Thyroid gland (tissue), 4 donors: ENCODE measurements at regions not wholly inside any gene's neighbourhood (a gene's known extent, or its start where the extent isn't known, plus 50 kb on each side); places are given as distances from the start of the nearest gene placed in this dataset.
A peak's percentile ranks its signal among the peaks of the same experiment; 100 is the strongest.

Source experiments
- DNase-seq, 2 donors: peaks; one replicate each; pipeline ENCODE4 v3.0.0-alpha.2; 2019
- H3K27ac ChIP-seq, 3 donors: fragments of 200-600 bp; sonication (generic); 1 replicate in 2 of 3; 2 replicates in 1 of 3; pipeline ENCODE4 v1.5.1; 2016 to 2019; ENCODE audit warnings: mild to moderate bottlenecking in 1 of 3, moderate library complexity in 1 of 3
- H3K27me3 ChIP-seq: fragments of 200-600 bp; sonication (generic); one replicate; pipeline ENCODE4 v1.5.1; 2019
- H3K36me3 ChIP-seq, 2 donors: fragments of 200-600 bp; sonication (generic); one replicate each; pipeline ENCODE4 v1.5.1; 2016 to 2019
- H3K4me1 ChIP-seq, 2 donors: fragments of 200-600 bp; sonication (generic); one replicate each; pipeline ENCODE4 v1.5.1; 2017 to 2019
- H3K4me3 ChIP-seq, 3 donors: fragments of 200-600 bp; sonication (generic); replicated peaks in 1 of 3; 1 replicate in 2 of 3; 2 replicates in 1 of 3; pipeline ENCODE4 v1.5.1; 2016; ENCODE audit warnings: mild to moderate bottlenecking in 1 of 3
- H3K9me3 ChIP-seq: fragments of 200-600 bp; sonication (generic); one replicate; pipeline ENCODE4 v1.5.1; 2017
- POLR2A ChIP-seq, 2 donors: fragments of 450-650 bp; IDR thresholded peaks; one replicate each; pipeline ENCODE4 v1.6.1; 2017; ENCODE audit warnings: antibody characterized with exemption in 2 of 2, mild to moderate bottlenecking in 2 of 2, moderate library complexity in 1 of 2
- WGBS, 2 donors: methylation state at CpG; one replicate each; pipeline ENCODE4 v1.1.5; 2017; 5-methylcytosine and 5-hydroxymethylcytosine counted together
- intact Hi-C: fragments of 100-400 bp; cut with DNase I; formaldehyde crosslinking; loops from one replicate; pipeline ENCODE4 v1.15.1; 2023
- TF ChIP-seq, protein P1 (sequence below), 6 experiments: fragments of 200-600 bp in 3 of 6; fragments of 450-650 bp in 3 of 6; sonication (generic) in 3 of 6; IDR thresholded peaks; one replicate each; pipeline ENCODE4 v1.5.1; 2016 to 2019; ENCODE audit warnings: antibody characterized with exemption in 6 of 6, mild to moderate bottlenecking in 2 of 6, inconsistent platforms in 1 of 6, moderate library complexity in 1 of 6

DNA sequence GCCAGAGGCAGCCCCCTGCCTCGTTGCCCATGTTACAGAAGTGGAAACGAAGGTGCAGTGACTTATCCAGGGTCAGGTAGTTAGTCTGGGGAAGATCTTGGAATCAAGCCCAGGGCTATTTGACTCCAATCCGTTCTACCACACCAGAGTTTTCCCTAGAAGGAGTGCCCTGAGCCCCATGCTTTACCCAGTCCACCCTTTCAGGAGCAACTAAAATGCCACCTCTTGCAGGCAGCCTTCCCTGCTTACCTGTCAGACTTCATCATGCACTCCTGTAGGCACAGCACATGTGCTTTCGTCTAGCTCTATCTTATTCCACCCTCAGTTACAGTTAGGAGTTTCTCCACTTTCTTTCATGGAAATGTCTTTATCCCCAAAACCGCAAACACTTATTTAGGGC lies 80.2 kb downstream of the CHST1 start:
- Histone ChIP-seq H3K9me3 (no peaks in the 10 kb centered on the region), H3K36me3 (no peaks in the 10 kb centered on the region), H3K4me1 (no peaks in the 10 kb centered on the region), H3K4me3 (no peak overlapping the region), H3K27me3 (no peaks in the 10 kb centered on the region), H3K27ac (no peak overlapping the region)
- intact Hi-C loops, result no loop called here
- no peak for DNase-seq
- 55 to 56% methylated on average over 5 of the region's 5 CpGs for WGBS, 2 donors
- TF ChIP-seq POLR2A (IDR thresholded peaks at IDR 0.05), result no peak
- TF ChIP-seq, protein P1, sequence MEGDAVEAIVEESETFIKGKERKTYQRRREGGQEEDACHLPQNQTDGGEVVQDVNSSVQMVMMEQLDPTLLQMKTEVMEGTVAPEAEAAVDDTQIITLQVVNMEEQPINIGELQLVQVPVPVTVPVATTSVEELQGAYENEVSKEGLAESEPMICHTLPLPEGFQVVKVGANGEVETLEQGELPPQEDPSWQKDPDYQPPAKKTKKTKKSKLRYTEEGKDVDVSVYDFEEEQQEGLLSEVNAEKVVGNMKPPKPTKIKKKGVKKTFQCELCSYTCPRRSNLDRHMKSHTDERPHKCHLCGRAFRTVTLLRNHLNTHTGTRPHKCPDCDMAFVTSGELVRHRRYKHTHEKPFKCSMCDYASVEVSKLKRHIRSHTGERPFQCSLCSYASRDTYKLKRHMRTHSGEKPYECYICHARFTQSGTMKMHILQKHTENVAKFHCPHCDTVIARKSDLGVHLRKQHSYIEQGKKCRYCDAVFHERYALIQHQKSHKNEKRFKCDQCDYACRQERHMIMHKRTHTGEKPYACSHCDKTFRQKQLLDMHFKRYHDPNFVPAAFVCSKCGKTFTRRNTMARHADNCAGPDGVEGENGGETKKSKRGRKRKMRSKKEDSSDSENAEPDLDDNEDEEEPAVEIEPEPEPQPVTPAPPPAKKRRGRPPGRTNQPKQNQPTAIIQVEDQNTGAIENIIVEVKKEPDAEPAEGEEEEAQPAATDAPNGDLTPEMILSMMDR (IDR thresholded peaks at IDR 0.05), result no peak

DNA sequence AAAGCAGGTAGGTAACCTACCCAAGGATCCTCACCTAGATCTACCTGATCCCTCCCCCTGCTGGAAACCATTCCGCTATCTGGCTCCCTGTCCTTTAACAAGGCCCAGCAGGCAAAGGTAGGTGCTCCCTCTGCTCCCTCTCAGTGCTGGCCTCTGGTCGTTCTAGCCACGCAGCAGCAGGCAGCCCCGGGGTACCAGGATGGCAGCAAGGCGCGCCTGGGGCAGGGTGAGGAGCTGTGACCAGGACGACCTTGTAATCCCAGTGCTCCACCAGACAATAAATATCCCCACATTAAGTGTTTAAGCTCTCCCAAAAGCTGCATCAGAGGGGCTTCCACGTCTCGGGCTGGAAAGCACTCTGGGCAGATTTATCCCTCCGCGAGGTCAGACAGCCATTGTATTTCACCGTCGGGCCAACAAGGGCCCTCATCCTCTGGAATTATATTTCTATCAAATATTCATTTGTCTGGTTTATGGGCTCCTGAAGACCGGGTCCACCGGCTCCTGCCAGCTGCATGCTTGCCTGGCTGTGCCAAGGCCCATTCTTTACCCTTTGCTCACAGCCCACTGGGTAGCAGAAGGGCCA lies 81.3 kb downstream of the CHST1 start:
- WGBS, 2 donors, result 89 to 92% methylated on average over 11 to 15 of the region's 15 CpGs
- intact Hi-C loops, result no loop called here
- Histone ChIP-seq H3K27me3 (no peaks in the 10 kb centered on the region), H3K27ac (no peak overlapping the region), H3K36me3 (no peaks in the 10 kb centered on the region), H3K4me1 (no peaks in the 10 kb centered on the region), H3K4me3 (no peak overlapping the region), H3K9me3 (no peaks in the 10 kb centered on the region)
- TF ChIP-seq, protein P1 (IDR thresholded peaks at IDR 0.05), result no peak
- no peak for TF ChIP-seq POLR2A (IDR thresholded peaks at IDR 0.05)
- DNase-seq, result no peak

DNA sequence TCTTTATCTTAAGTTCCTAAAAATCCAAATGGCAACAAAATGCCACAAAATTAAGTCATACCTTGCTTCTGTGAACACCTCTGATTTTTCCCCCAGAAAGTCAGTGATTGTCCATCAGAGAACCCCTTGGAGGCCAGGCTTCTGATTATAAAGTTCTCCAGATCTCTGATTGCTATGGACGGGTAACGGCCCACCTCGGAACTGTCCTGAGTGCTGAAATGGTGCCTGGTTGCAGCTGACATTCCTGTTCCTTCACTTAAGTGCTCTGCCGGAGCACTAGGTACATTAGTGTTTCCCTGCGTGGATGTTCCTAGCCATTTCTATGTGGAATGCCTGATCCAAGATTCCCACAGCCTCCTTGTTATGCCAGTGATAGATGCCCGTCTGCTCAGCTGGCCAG lies 85.0 kb downstream of the CHST1 start:
- H3K27me3 ChIP-seq, result no peaks in the 10 kb centered on the region
- WGBS, 2 donors, result 8 to 13% methylated on average over 5 to 6 of the region's 6 CpGs
- TF ChIP-seq POLR2A (IDR thresholded peaks at IDR 0.05), result no peak
- TF ChIP-seq, protein P1 (IDR thresholded peaks at IDR 0.05), result no peak
- peak; percentile 30 to 60 for DNase-seq
- no peaks in the 10 kb centered on the region for H3K4me1 ChIP-seq
- H3K4me3 ChIP-seq, result no peak overlapping the region
- no peak overlapping the region for H3K27ac ChIP-seq
- no peaks in the 10 kb centered on the region for H3K36me3 ChIP-seq
- intact Hi-C loops, result no loop called here
- no peaks in the 10 kb centered on the region for H3K9me3 ChIP-seq

DNA sequence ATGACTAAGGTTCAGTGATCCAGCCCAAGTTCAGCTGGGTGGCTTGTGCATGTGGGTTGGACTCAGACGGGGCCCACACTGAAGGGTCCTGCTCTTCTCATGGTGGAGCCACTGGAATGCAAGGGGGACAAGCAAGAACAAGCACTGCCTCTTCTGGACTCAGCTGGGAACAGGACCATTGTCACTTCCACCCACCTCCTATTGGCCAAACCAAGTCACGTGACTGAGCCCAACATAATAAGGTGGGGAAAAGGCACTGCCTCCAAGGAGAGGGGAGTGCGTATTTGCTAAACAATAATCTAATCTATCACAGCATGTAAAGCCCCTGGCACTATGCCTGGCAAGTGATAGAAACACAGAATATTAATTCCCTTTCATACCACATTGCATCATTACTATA lies 87.1 kb downstream of the CHST1 start:
- 81 to 95% methylated on average over 3 of the region's 3 CpGs for whole genome bisulfite sequencing, 2 donors
- H3K4me3 ChIP-seq, result no peak overlapping the region
- no peaks in the 10 kb centered on the region for H3K4me1 ChIP-seq
- no peaks in the 10 kb centered on the region for H3K36me3 ChIP-seq
- no peaks in the 10 kb centered on the region for H3K27me3 ChIP-seq
- TF ChIP-seq POLR2A (IDR thresholded peaks at IDR 0.05), result no peak
- TF ChIP-seq, protein P1 (IDR thresholded peaks at IDR 0.05), result no peak
- no peak for DNase-seq
- H3K9me3 ChIP-seq, result no peaks in the 10 kb centered on the region
- intact Hi-C loops, result no loop called here
- H3K27ac ChIP-seq, result no peak overlapping the region

DNA sequence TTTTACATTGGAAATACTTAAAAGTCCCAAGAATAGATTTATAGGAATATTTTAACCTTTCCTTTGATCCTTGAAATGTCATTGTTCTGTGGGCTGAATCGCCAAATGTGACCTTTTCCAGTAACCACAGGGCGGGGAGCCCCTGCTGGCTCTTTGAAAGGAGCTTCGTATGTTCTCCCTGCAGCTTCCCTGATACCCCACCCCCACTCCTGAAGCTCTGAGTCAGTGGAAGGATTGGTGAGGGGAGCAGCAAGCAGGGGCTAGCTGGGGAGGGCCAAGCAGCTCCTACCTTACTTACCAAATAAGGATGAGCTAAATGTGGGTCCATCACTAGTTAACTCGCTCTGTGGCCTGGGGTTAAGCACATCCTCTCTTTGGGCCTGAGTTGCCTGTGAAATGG lies 87.7 kb downstream of the CHST1 start:
- intact Hi-C loops, result no loop called here
- Histone ChIP-seq H3K36me3 (no peaks in the 10 kb centered on the region), H3K4me1 (no peaks in the 10 kb centered on the region), H3K27ac (no peak overlapping the region), H3K4me3 (no peak overlapping the region), H3K9me3 (no peaks in the 10 kb centered on the region), H3K27me3 (no peaks in the 10 kb centered on the region)
- DNase-seq, result no peak
- TF ChIP-seq, protein P1 (IDR thresholded peaks at IDR 0.05), result no peak
- TF ChIP-seq POLR2A (IDR thresholded peaks at IDR 0.05), result no peak
- WGBS, 2 donors, result 53 to 61% methylated on average over 4 of the region's 4 CpGs
